ENCODE measurements at regions not wholly inside any gene's neighbourhood (a gene's known extent, or its start where the extent isn't known, plus 50 kb on each side); places are given as distances from the start of the nearest gene placed in this dataset.

- no peak for DNase-seq
Observed at GRCh38 chr3:147760941-147761340, 351.8 kb downstream of the ZIC1 start.

- no peak for DNase-seq
Observed at GRCh38 chr3:147773116-147773630, 364.0 kb downstream of the ZIC1 start.

- DNase-seq: no peak
Observed at GRCh38 chr3:147775411-147775810, 366.2 kb downstream of the ZIC1 start.

DNA sequence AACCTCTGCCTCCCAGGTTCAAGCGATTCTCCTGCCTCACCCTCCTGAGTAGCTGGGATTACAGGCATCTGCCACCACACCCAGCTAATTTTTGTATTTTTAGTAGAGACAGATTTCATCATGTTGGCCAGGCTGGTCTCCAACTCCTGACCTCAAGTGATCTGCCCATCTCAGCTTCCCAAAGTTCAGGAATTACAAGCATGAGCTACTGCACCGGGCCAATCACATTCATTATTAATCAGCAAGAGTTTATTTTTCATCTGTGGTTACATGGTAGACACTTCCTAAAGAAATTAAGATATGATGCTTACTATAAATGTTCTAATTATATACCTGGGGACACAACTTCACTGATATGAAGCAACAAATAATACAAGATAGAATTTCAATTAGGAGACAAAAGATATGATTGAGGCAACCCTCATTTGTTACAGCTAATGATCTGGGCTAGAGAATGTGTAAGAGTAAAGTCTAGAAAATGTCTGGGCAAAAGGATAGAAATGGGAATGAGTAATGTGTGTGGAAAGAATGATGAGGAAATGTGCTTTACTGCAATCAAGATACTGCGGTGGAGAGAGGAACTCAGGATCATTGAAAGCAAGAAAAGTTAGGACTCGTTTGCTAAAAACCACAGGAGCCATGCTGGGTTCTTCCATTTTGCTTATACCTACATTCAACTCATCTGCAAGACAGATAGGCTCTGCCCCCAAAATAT is 366.8 kb downstream of the ZIC1 start:
- no peak for DNase-seq

GRCh38 chr3:147793841-147794240 is 384.7 kb downstream of the ZIC1 start:
- no peak for DNase-seq

- no peak for DNase-seq
Observed at GRCh38 chr3:147794596-147794995, 385.4 kb downstream of the ZIC1 start.

GRCh38 chr3:147795418-147795817 is 386.3 kb downstream of the ZIC1 start:
- DNase-seq: no peak

GRCh38 chr3:147797095-147797494 is 387.9 kb downstream of the ZIC1 start:
- no peak for DNase-seq

DNA sequence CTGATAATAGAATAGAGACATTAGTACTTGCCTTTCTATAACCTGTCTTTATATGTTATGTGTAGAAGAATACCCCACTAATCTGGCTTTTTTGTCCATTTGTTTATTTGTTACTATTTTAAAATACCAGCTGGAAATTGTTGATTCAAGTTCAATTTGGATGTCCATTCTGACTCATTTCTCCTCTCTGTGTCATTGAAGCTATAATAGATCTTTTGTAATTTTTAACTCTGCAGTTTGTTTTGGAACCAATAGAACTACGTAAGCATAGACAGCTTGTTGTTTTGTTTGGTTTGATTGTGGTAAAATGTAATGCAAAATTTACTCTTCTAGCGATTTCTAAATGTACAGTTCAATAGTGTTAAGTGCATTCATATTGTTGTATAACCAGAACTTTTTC is 390.4 kb downstream of the ZIC1 start:
- DNase-seq: no peak

GRCh38 chr3:147807776-147808175 is 398.6 kb downstream of the ZIC1 start:
- DNase-seq: no peak

DNA sequence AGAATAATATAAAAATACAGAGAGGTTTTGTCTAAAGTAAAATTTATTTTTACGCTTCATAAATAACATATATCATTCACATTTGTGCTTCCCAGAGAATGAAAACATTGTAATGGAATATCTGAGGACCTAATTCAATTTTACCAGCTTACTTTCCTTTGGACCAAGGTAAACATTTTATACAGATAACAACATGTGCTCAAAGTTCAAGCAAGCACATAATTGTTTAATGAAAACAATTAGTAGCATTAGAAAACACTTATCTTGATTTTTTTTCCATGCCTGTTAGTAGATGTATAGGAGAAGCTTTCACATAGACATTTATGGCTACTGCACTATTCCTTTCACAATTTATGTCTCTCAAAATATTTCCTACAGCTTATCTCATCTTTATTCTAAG is 400.0 kb downstream of the ZIC1 start:
- no peak for DNase-seq

DNA sequence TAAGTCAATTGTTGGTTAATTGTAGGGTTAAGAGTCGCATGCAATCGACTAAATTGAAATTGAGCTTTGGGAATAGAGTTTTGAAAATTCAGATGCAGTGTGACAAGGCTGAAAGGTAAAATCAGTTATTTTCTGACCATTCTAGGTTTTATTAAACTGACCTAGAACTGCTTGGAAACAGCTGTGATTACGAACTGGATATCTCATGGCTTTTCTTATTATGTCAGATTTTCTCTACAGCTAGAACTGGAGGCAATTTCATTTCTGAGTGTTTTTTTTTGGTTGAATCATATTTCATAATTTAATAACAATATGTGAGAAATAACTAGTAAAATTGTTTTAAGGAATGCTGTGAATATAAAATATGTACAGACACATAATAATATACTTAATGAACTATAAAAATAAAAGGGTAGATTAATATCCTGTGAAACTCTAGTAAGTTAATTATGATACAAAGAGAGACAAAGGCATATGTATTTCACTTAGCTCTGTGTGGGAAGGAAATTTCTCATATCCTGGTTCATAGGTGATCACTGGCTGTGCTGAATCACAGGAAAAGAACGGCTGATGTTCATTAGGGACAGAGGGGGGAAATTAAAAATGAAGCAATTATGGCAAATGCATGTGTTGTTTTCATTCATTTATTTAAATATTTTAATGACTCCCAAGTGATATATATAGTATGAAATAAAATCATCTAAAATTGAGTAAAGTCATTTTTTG is 403.2 kb downstream of the ZIC1 start:
- no peak for DNase-seq

DNA sequence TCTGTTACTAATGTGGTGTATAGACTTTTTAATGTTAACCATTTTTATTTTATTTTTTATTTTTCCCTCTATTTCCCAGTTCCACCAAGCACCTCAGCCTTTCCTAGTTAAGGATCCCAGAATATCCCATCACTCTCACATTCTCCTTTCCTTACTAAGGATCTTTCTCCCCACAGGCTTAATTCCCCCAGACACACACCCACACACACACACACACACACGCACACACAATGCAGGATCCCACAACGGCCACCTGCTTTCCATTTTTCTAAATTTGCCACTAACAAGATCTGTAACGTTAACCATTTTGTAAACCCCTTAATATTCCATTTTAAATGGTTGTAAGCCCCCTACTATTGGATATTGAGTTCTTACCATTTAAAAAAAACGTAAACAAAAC is 404.1 kb downstream of the ZIC1 start:
- no peak for DNase-seq

DNA sequence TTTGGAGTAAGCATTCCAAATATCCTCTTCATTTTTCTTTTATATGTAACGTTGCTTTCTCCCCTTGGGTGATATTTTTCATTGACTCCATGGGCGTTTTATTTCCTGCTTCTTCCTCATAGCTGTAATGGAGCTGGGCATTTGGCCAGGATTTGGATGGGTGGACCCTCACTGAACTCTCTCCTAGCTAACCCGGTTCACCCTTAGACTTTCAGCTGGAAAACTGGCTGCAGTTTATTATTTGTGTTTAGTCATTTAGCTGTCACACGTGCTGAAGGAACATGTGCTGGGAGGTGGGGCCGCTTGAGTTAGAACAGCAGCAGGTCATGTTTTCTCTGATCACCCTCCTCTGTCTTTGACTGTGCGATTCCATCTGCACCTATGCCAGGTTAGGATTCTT is 407.6 kb downstream of the ZIC1 start:
- DNase-seq: no peak

DNA sequence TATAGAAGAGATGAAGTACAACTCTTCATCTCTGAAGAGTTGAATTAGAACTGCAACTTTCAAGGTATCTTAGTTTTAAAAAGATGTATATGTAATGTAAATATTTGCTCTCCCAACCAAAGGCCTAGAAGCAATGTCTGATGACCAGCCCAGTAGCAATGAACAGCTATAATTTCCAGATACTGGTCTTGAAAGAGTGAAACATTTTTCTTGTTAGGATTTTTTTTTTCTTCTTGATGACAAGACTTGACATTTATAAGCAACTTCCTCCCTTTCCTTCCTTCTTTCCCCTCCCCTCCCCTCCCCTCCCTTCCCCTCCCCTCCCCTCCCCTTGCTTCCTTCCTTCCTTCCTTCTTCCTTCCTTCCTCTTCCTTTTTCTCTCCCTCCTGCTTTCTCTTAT is 423.4 kb downstream of the ZIC1 start:
- DNase-seq: no peak

- no peak for DNase-seq
Observed at GRCh38 chr3:147836330-147836729, 427.2 kb downstream of the ZIC1 start.

- DNase-seq: no peak
Observed at GRCh38 chr3:147838652-147839051, 429.5 kb downstream of the ZIC1 start.

GRCh38 chr3:147843331-147843730 is 434.2 kb downstream of the ZIC1 start:
- DNase-seq: no peak

DNA sequence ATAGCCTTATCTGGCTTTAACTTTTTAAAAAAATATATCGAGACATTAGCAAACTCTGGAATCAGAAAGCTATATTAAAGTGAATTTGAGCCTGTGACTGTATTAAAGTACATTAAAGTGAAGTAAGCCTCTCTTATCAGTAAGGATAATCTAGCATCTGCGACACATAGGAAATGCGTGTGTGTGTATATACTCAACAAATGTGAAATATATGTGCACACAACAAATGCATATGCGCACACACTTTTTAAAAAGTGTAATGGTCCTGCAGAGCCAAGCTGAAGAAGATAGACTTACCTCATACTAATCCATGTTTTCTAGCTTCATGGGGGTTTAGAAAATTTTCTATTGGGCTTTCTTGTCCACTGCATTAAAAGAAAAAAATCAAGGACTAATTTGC is 437.1 kb downstream of the ZIC1 start:
- DNase-seq: no peak

DNA sequence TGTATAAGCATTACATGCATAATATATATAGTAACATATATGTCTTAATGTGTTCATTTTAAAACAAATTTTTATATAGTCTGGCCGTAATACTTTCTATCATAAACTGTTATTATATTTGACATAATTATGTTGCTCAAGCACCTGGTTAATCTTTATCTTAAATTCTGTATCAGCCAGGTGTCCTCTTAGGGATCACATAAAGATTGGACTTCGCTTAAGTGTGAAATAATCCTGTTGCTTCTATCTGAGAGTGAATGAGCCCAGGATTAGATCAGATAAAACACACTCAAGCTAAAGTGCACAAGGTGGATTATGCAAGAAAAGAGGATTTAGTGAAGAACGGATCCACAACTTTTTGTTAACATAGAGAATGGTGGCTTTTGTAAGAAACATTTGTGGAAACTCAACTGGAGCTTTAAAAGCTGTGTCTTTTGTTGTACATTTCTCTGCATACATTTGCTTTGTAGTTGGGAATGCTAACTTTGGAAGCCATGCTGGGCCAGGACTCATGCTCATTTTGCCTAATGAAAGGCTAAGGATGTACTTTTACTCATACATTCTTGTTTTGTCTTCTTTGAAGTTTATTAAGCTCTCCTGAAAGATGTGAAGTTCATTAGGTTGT is 437.8 kb downstream of the ZIC1 start:
- no peak for DNase-seq

DNA sequence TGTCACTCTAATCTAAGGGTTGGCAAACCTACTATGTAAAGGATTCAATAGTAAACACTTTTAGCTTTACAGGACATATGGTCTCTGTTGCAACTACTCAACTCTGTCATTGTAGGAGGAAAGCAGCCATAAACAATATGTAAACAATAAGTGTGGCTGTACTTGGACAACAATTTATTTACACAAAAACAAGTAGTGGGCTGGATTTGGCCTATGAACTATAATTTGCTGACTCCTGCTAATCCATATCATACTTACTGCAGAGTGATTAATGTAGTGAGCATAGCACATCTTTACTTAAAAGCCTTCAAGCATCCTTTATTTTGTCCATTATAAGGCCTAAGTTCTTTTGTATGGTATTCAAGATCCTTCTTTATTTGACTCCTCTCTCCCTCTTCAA is 441.9 kb downstream of the ZIC1 start:
- DNase-seq: no peak

GRCh38 chr3:147854542-147854941 is 445.4 kb downstream of the ZIC1 start:
- DNase-seq: no peak

GRCh38 chr3:147864754-147865354 is 455.7 kb downstream of the ZIC1 start:
- DNase-seq: no peak

DNA sequence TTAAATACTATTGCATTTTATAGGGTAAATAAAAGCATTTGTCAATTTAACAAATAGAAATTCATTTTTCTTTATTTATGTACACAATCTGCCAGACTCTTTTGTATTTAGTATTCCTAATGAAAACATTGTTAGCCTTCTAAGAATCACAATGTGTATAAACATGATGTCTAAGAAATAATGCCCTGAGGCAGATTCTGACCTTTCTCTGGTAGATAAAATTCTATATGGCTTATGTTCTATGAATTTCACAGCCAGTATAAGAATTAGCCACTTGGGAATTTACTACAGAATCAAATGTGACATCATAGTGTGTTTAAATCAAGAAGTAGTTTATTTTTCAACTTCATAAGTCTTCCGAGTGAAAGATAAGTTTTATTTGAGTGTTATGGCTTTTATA is 457.4 kb downstream of the ZIC1 start:
- no peak for DNase-seq

All from islet precursor cell (in vitro differentiated cells).